OCI-LY1 (cell line): ENCODE measurements at regions not wholly inside any gene's neighbourhood (a gene's known extent, or its start where the extent isn't known, plus 50 kb on each side); places are given as distances from the start of the nearest gene placed in this dataset.

Source experiments
- EZH2 ChIP-seq: fragments of 200-600 bp; sonication (generic), shearing (Covaris generic); IDR thresholded peaks from 2 replicates; pipeline ENCODE4 v1.8.0; 2017; ENCODE audit warnings: borderline replicate concordance, mixed run types, mild to moderate bottlenecking, antibody characterized with exemption, low read length, moderate library complexity, mixed read lengths
- TF ChIP-seq, protein P1 (sequence below): fragments of 200-600 bp; sonication (generic), shearing (Covaris generic); IDR thresholded peaks from 2 replicates; pipeline ENCODE4 v1.5.1; 2017; ENCODE audit warnings: mild to moderate bottlenecking, antibody characterized with exemption, low read length, moderate library complexity, mixed read lengths

DNA sequence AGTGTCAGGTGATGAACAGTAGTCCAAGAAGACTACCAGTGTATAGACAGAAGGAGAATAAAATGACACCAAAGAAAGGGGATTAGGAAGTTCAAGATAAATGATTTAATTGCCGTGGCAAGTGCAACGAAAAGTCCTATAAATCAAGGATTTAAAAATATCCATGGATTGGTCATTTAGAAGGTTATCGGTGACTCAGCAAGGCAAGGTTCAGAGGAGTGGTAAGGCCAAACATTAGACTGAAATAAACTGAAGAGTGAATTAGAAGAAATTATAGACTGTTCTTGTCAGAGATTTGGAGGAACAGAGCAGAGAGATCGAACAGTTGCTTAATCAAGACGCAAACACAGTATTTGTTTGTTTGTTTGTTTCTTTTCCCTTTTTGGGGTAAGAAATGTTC, 211.9 kb upstream of the KCNMB2 start:
- TF ChIP-seq, protein P1, sequence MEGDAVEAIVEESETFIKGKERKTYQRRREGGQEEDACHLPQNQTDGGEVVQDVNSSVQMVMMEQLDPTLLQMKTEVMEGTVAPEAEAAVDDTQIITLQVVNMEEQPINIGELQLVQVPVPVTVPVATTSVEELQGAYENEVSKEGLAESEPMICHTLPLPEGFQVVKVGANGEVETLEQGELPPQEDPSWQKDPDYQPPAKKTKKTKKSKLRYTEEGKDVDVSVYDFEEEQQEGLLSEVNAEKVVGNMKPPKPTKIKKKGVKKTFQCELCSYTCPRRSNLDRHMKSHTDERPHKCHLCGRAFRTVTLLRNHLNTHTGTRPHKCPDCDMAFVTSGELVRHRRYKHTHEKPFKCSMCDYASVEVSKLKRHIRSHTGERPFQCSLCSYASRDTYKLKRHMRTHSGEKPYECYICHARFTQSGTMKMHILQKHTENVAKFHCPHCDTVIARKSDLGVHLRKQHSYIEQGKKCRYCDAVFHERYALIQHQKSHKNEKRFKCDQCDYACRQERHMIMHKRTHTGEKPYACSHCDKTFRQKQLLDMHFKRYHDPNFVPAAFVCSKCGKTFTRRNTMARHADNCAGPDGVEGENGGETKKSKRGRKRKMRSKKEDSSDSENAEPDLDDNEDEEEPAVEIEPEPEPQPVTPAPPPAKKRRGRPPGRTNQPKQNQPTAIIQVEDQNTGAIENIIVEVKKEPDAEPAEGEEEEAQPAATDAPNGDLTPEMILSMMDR = no peak
- TF ChIP-seq EZH2 = no peak
